H9 (cell line): ENCODE measurements at regions not wholly inside any gene's neighbourhood (a gene's known extent, or its start where the extent isn't known, plus 50 kb on each side); places are given as distances from the start of the nearest gene placed in this dataset.
A peak's percentile ranks its signal among the peaks of the same experiment; 100 is the strongest.

ENCODE experiments used
- DNase-seq: peaks from one replicate; pipeline ENCODE4 v3.0.0-alpha.2; 2017
- H2AFZ ChIP-seq: one replicate; pipeline ENCODE4 v1.6.1; 2013; ENCODE audit warnings: mild to moderate bottlenecking, low read length, control low read depth, moderate library complexity
- H2AK5ac ChIP-seq: 2 replicates; pipeline ENCODE4 v1.6.1; 2013; ENCODE audit warnings: low read length, control low read depth, mixed read lengths; ENCODE audit not compliant: insufficient read length
- H2BK120ac ChIP-seq: one replicate; pipeline ENCODE4 v1.6.1; 2013; ENCODE audit warnings: low read depth, mild to moderate bottlenecking, low read length, control low read depth, inconsistent platforms; ENCODE audit not compliant: poor library complexity, severe bottlenecking
- H2BK12ac ChIP-seq: 2 replicates; pipeline ENCODE4 v1.6.1; 2013; ENCODE audit warnings: low read length, control low read depth, mixed read lengths, low read depth; ENCODE audit not compliant: insufficient read length
- H2BK15ac ChIP-seq: 2 replicates; pipeline ENCODE4 v1.6.1; 2013; ENCODE audit warnings: low read depth, low read length, control low read depth
- H2BK20ac ChIP-seq: one replicate; pipeline ENCODE4 v1.6.1; 2013; ENCODE audit warnings: low read depth, mild to moderate bottlenecking, low read length, control low read depth, inconsistent platforms; ENCODE audit not compliant: poor library complexity, severe bottlenecking
- H2BK5ac ChIP-seq: 2 replicates; pipeline ENCODE4 v1.6.1; 2013; ENCODE audit warnings: low read length, control low read depth, mixed read lengths; ENCODE audit not compliant: insufficient read length
- H3K14ac ChIP-seq: 2 replicates; pipeline ENCODE4 v1.6.1; 2013; ENCODE audit warnings: low read length, control low read depth; ENCODE audit not compliant: insufficient read depth
- H3K18ac ChIP-seq: 2 replicates; pipeline ENCODE4 v1.6.1; 2013; ENCODE audit warnings: low read depth, mild to moderate bottlenecking, mixed read lengths, low read length, control low read depth; ENCODE audit not compliant: insufficient read length
- H3K23ac ChIP-seq: 2 replicates; pipeline ENCODE4 v1.6.1; 2013; ENCODE audit warnings: low read length, control low read depth, mixed read lengths, low read depth; ENCODE audit not compliant: insufficient read length
- H3K23me2 ChIP-seq: 2 replicates; pipeline ENCODE4 v1.6.1; 2013; ENCODE audit warnings: low read depth, mild to moderate bottlenecking, mixed read lengths, low read length, control low read depth; ENCODE audit not compliant: insufficient read length, poor library complexity, severe bottlenecking
- H3K27ac ChIP-seq: 2 replicates; pipeline ENCODE4 v1.5.1; 2013; ENCODE audit warnings: low read length, control low read depth, mixed read lengths, low read depth; ENCODE audit not compliant: insufficient read length
- H3K27me3 ChIP-seq: 2 replicates; pipeline ENCODE4 v1.6.1; 2013; ENCODE audit warnings: low read length, control low read depth, inconsistent platforms; ENCODE audit not compliant: insufficient read depth
- H3K4ac ChIP-seq: 2 replicates; pipeline ENCODE4 v1.6.1; 2013; ENCODE audit warnings: low read depth, mild to moderate bottlenecking, control low read depth, inconsistent platforms, low read length, moderate library complexity
- H3K4me1 ChIP-seq: 2 replicates; pipeline ENCODE4 v1.6.1; 2013; ENCODE audit warnings: low read length, control low read depth, inconsistent platforms; ENCODE audit not compliant: insufficient read depth
- H3K4me2 ChIP-seq: 2 replicates; pipeline ENCODE4 v1.6.1; 2013; ENCODE audit warnings: low read length, control low read depth, mixed read lengths; ENCODE audit not compliant: insufficient read length, insufficient read depth
- H3K56ac ChIP-seq: 2 replicates; pipeline ENCODE4 v1.6.1; 2013; ENCODE audit warnings: low read depth, mild to moderate bottlenecking, mixed read lengths, low read length, control low read depth; ENCODE audit not compliant: insufficient read length
- H3K79me1 ChIP-seq: 2 replicates; pipeline ENCODE4 v1.6.1; 2013; ENCODE audit warnings: low read depth, mild to moderate bottlenecking, moderate library complexity, low read length, control low read depth, inconsistent platforms; ENCODE audit not compliant: insufficient read depth, poor library complexity, severe bottlenecking
- H3K79me2 ChIP-seq: 2 replicates; pipeline ENCODE4 v1.6.1; 2013; ENCODE audit warnings: low read length, control low read depth, inconsistent platforms; ENCODE audit not compliant: insufficient read depth
- H3K9ac ChIP-seq: 2 replicates; pipeline ENCODE4 v1.6.1; 2013; ENCODE audit warnings: low read length, control low read depth, mixed read lengths; ENCODE audit not compliant: insufficient read length; ENCODE audit errors: extremely low read depth
- H3K9me3 ChIP-seq: one replicate; pipeline ENCODE4 v1.6.1; 2013; ENCODE audit warnings: low read depth, low read length, inconsistent platforms; ENCODE audit not compliant: control insufficient read depth
- H3T11ph ChIP-seq: one replicate; pipeline ENCODE4 v1.6.1; 2013; ENCODE audit warnings: mild to moderate bottlenecking, low read length, control low read depth, inconsistent platforms
- H4K20me1 ChIP-seq: one replicate; pipeline ENCODE4 v1.6.1; 2013; ENCODE audit not compliant: control insufficient read depth, insufficient read length, insufficient read depth
- H4K5ac ChIP-seq: 2 replicates; pipeline ENCODE4 v1.6.1; 2013; ENCODE audit warnings: low read depth, mild to moderate bottlenecking, mixed read lengths, low read length, control low read depth; ENCODE audit not compliant: insufficient read length
- H4K8ac ChIP-seq: replicated peaks from 2 replicates; pipeline ENCODE4 v1.6.1; 2013; ENCODE audit warnings: low read length, control low read depth, mixed read lengths, low read depth; ENCODE audit not compliant: insufficient read length
- H4K91ac ChIP-seq: 2 replicates; pipeline ENCODE4 v1.6.1; 2013; ENCODE audit warnings: low read depth, mild to moderate bottlenecking, moderate library complexity, mixed read lengths, low read length, control low read depth; ENCODE audit not compliant: insufficient read length
- H3K27ac Mint-ChIP-seq, 3 experiments: 2 replicates in 2 of 3; 3 replicates in 1 of 3; pipeline ENCODE4 v1.8.0; 2020 to 2021; ENCODE audit warnings: mixed read lengths in 3 of 3, mild to moderate bottlenecking in 1 of 3, moderate library complexity in 1 of 3
- H3K27me3 Mint-ChIP-seq: 2 replicates; pipeline ENCODE4 v1.8.0; 2021; ENCODE audit warnings: low read depth, mild to moderate bottlenecking, moderate library complexity, mixed read lengths
- H3K36me3 Mint-ChIP-seq, 3 experiments: 2 replicates in 2 of 3; 3 replicates in 1 of 3; pipeline ENCODE4 v1.8.0; 2020 to 2021; ENCODE audit warnings: low read depth in 3 of 3, mixed read lengths in 3 of 3; ENCODE audit not compliant: insufficient read depth in 1 of 3
- H3K4me1 Mint-ChIP-seq, 2 experiments: 2 replicates each; pipeline ENCODE4 v1.8.0; 2020; ENCODE audit warnings: mixed read lengths in 2 of 2
- H3K4me3 Mint-ChIP-seq, 2 experiments: 2 replicates in 1 of 2; 3 replicates in 1 of 2; pipeline ENCODE4 v1.8.0; 2020 to 2021; ENCODE audit warnings: mild to moderate bottlenecking in 2 of 2, mixed read lengths in 2 of 2, moderate library complexity in 1 of 2
- H3K9me3 Mint-ChIP-seq, 2 experiments: 2 replicates in 1 of 2; 3 replicates in 1 of 2; pipeline ENCODE4 v1.8.0; 2020; ENCODE audit warnings: mild to moderate bottlenecking in 2 of 2, mixed read lengths in 2 of 2, moderate library complexity in 1 of 2
- CTCF ChIP-seq: fragments of 200-600 bp; sonication (generic); conservative IDR thresholded peaks from 3 replicates; pipeline ENCODE4 v1.8.0; 2021; ENCODE audit warnings: antibody characterized with exemption, mild to moderate bottlenecking
- WGBS: extraction: QIAGEN DNeasy Blood & Tissue Kit; methylation state at CpG from one replicate; pipeline ENCODE4 v1.1.7; 2013; ENCODE audit warnings: missing lambda C conversion rate, low lambda C conversion rate, mixed read lengths; ENCODE audit not compliant: insufficient read length; ENCODE audit errors: extremely low coverage; 5-methylcytosine and 5-hydroxymethylcytosine counted together

GRCh38 chr22:40123387-40123786 is 54.3 kb upstream of the TNRC6B start:
- Histone ChIP-seq H3K9me3 (no peaks in the 10 kb centered on the region), H3T11ph (no peak overlapping the region), H4K20me1 (no peaks in the 10 kb centered on the region), H3K18ac (no peak overlapping the region), H3K9ac (no peak overlapping the region), H3K79me1 (no peaks in the 10 kb centered on the region), H3K4ac (no peak overlapping the region), H2BK5ac (no peak overlapping the region), H3K4me2 (no peak overlapping the region), H2BK120ac (no peak overlapping the region), H2AFZ (no peak overlapping the region), H2AK5ac (no peak overlapping the region), H3K14ac (no peak overlapping the region), H3K27me3 (no peaks in the 10 kb centered on the region), H2BK15ac (no peak overlapping the region), H3K4me1 (no peaks in the 10 kb centered on the region; the same call in 1 of the 2 replicates), H2BK12ac (no peak overlapping the region), H3K27ac (no peak overlapping the region), H4K91ac (no peak overlapping the region), H3K23ac (no peak overlapping the region), H4K5ac (no peak overlapping the region), H3K79me2 (no peaks in the 10 kb centered on the region), H4K8ac (no peak overlapping the region), H3K56ac (no peak overlapping the region), H3K23me2 (no peaks in the 10 kb centered on the region), H2BK20ac (no peak overlapping the region)
- Mint-ChIP-seq H3K27ac (peak overlapping the region in 2 of 3 experiments; percentile 14 to 17; a peak in 3 of 7 replicates), H3K4me1 (peaks cover 8% of the 10 kb centered on the region in 2 experiments; a peak in 3 of 4 replicates), H3K27me3 (no peaks in the 10 kb centered on the region), H3K36me3 (peaks cover 0 to 9% (median 4%) of the 10 kb centered on the region in 3 experiments; a peak in 5 of 7 replicates), H3K4me3 (no peak overlapping the region), H3K9me3 (no peaks in the 10 kb centered on the region)
- DNase-seq = no peak
- no peak for TF ChIP-seq CTCF
- no CpG with 5 or more reads among the region's 3 CpGs for WGBS
